Jurkat, Clone E6-1 (cell line): ENCODE measurements at regions not wholly inside any gene's neighbourhood (a gene's known extent, or its start where the extent isn't known, plus 50 kb on each side); places are given as distances from the start of the nearest gene placed in this dataset.
"Not testable (repeated sequence)": the region's sequence is repeated elsewhere in the genome, so short reads cannot be mapped to it uniquely, and the experiment has no call there.

Experiments
- DNase-seq: peaks from one replicate; pipeline ENCODE4 v3.0.0-alpha.2; 2011; ENCODE audit warnings: low read depth, low spot score
- H3K4me3 ChIP-seq: 2 replicates; pipeline ENCODE4 v1.5.1; 2011; ENCODE audit warnings: mild to moderate bottlenecking, low read length, control low read depth, moderate library complexity

GRCh38 chr1:178572604-178573003, 59.7 kb downstream of the TEX35 start:
- no peak overlapping the region for H3K4me3 ChIP-seq
- DNase-seq, result no peak

- no peak for DNase-seq
- H3K4me3 ChIP-seq, result no peak overlapping the region
Measured at GRCh38 chr1:178573330-178573729, 60.4 kb downstream of the TEX35 start.

GRCh38 chr1:178574345-178574744, 61.4 kb downstream of the TEX35 start:
- no peak for DNase-seq
- H3K4me3 ChIP-seq, result no peak overlapping the region

- no peak for DNase-seq
- H3K4me3 ChIP-seq, result no peak overlapping the region
Measured at GRCh38 chr1:178575611-178576361, 62.9 kb downstream of the TEX35 start.

- no peak overlapping the region for H3K4me3 ChIP-seq
- no peak for DNase-seq
Measured at GRCh38 chr1:178576841-178577240, 63.9 kb downstream of the TEX35 start.

- no peak overlapping the region for H3K4me3 ChIP-seq
- DNase-seq, result no peak
Measured at GRCh38 chr1:178577882-178578281, 65.0 kb downstream of the TEX35 start.

- no peak overlapping the region for H3K4me3 ChIP-seq
- DNase-seq, result no peak
Measured at GRCh38 chr1:178578541-178578940, 65.6 kb downstream of the TEX35 start.

- no peak for DNase-seq
- H3K4me3 ChIP-seq, result no peak overlapping the region
Measured at GRCh38 chr1:178579095-178579494, 66.2 kb downstream of the TEX35 start.

GRCh38 chr1:178579562-178579961, 66.7 kb downstream of the TEX35 start:
- no peak for DNase-seq
- H3K4me3 ChIP-seq, result no peak overlapping the region

GRCh38 chr1:178580096-178580495, 67.2 kb downstream of the TEX35 start:
- no peak overlapping the region for H3K4me3 ChIP-seq
- DNase-seq, result no peak

- H3K4me3 ChIP-seq, result no peak overlapping the region
- no peak for DNase-seq
Measured at GRCh38 chr1:178580876-178581275, 68.0 kb downstream of the TEX35 start.

- no peak overlapping the region for H3K4me3 ChIP-seq
- DNase-seq, result no peak
Measured at GRCh38 chr1:178581351-178582303, 68.7 kb downstream of the TEX35 start.

GRCh38 chr1:178587096-178587495, 74.2 kb downstream of the TEX35 start:
- no peak for DNase-seq
- H3K4me3 ChIP-seq, result no peak overlapping the region

GRCh38 chr1:178587975-178588374, 75.1 kb downstream of the TEX35 start:
- H3K4me3 ChIP-seq, result no peak overlapping the region
- no peak for DNase-seq

GRCh38 chr1:178589042-178589441, 76.1 kb downstream of the TEX35 start:
- not testable (repeated sequence) for H3K4me3 ChIP-seq, DNase-seq

GRCh38 chr1:178591811-178592210, 78.9 kb downstream of the TEX35 start:
- DNase-seq, H3K4me3 ChIP-seq: not testable (repeated sequence)

- no peak for DNase-seq
Measured at GRCh38 chr1:178593515-178593914, 80.6 kb downstream of the TEX35 start.

GRCh38 chr1:178594133-178594532, 81.2 kb downstream of the TEX35 start:
- no peak overlapping the region for H3K4me3 ChIP-seq
- DNase-seq, result no peak

More at GRCh38 chr1:178593515-178593914, 80.6 kb downstream of the TEX35 start:
- H3K4me3 ChIP-seq, result no peak overlapping the region

- no peak overlapping the region for H3K4me3 ChIP-seq
- no peak for DNase-seq
Measured at GRCh38 chr1:178595491-178595890, 82.6 kb downstream of the TEX35 start.

- DNase-seq, result no peak
- no peak overlapping the region for H3K4me3 ChIP-seq
Measured at GRCh38 chr1:178599087-178599486, 86.2 kb downstream of the TEX35 start.
